Erythroblast (primary cell): ENCODE measurements at regions not wholly inside any gene's neighbourhood (a gene's known extent, or its start where the extent isn't known, plus 50 kb on each side); places are given as distances from the start of the nearest gene placed in this dataset.
"Not testable (repeated sequence)": the region's sequence is repeated elsewhere in the genome, so short reads cannot be mapped to it uniquely, and the experiment has no call there.

Experiments
- DNase-seq, 2 experiments: peaks; one replicate each; lab custom pipeline; 2025; lab: John Stamatoyannopoulos, UW
- GATA1 ChIP-seq: IDR thresholded peaks from 2 replicates; pipeline ENCODE4 v1.6.1; 2011; ENCODE audit warnings: low read depth, mild to moderate bottlenecking, control low read depth, low read length, moderate library complexity
- POLR2A ChIP-seq: IDR thresholded peaks from 2 replicates; pipeline ENCODE4 v1.6.1; 2011; ENCODE audit warnings: mild to moderate bottlenecking, low read length

- no peak for DNase-seq
- TF ChIP-seq GATA1 (no peak), POLR2A (no peak)
These were observed 949.7 kb upstream of the NUDT12 start for GRCh38 chr5:104512063-104512825.

- TF ChIP-seq GATA1 (no peak), POLR2A (no peak)
- no peak for DNase-seq
These were observed 935.7 kb upstream of the NUDT12 start for GRCh38 chr5:104498281-104498680.

GRCh38 chr5:104494083-104494482, 931.5 kb upstream of the NUDT12 start:
- DNase-seq, result no peak
- TF ChIP-seq GATA1 (no peak), POLR2A (no peak)

GRCh38 chr5:104472811-104473210, 910.2 kb upstream of the NUDT12 start:
- no peak for TF ChIP-seq GATA1
- no peak for TF ChIP-seq POLR2A

DNA sequence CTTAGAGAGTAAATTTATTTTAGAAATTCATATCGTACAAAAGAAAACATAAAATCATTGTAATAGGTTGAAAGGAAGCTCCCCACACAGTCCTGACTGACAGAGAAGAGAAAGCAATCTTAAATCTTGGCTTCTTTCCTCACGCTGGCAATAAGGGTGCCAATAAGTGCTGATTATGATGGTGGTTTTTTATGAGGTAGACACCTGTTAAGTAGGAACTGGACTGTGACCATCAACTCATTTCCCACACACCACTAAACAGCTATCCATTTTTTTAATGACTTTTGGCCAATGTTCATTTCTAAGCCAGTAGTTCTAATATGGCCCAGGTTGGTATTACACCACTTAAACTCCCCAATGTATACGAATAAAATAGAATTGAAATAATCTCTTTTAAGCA, 893.5 kb upstream of the NUDT12 start:
- TF ChIP-seq POLR2A (no peak), GATA1 (no peak)
- DNase-seq, result no peak

More at GRCh38 chr5:104472811-104473210, 910.2 kb upstream of the NUDT12 start:
- DNase-seq, result no peak

GRCh38 chr5:104452550-104452949, 890.0 kb upstream of the NUDT12 start:
- TF ChIP-seq GATA1 (no peak), POLR2A (no peak)
- no peak for DNase-seq

DNA sequence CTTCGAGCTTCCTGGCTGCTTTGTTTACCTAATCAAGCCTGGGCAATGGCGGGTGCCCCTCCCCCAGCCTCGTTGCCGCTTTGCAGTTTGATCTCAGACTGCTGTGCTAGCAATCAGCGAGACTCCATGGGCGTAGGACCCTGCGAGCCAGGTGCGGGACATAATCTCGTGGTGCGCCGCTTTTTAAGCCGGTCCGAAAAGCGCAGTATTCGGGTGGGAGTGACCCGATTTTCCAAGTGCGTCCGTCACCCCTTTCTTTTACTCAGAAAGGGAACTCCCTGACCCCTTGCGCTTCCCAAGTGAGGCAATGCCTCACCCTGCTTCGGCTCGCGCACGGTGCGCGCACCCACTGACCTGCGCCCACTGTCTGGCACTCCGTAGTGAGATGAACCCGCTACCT, 889.3 kb upstream of the NUDT12 start:
- DNase-seq, result not testable (repeated sequence)

- no peak for DNase-seq
- no peak for TF ChIP-seq POLR2A
- TF ChIP-seq GATA1, result no peak
These were observed 882.1 kb upstream of the NUDT12 start for GRCh38 chr5:104444656-104445055.

GRCh38 chr5:104443706-104444105, 881.1 kb upstream of the NUDT12 start:
- no peak for TF ChIP-seq POLR2A
- TF ChIP-seq GATA1, result no peak
- DNase-seq, result no peak

DNA sequence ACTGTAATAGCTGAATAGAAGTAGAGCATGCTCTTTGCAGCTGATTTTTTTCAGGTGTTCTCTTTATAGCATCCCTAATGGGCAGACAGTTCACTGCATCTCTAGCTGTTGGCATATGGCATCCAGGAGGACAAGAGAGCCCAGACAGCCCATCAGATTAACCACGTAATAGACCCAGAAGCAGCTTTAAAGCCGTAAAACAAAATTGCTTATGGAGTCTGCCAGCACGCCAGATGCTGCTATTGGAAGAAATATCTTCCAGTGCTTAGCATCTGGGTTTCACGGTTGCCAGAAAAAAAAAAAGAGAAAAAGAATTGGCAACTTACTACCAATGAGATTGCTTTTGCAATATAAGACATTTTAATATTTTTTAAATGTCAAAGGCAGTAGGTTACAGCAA, 869.4 kb upstream of the NUDT12 start:
- DNase-seq, result no peak
- TF ChIP-seq GATA1, result no peak
- no peak for TF ChIP-seq POLR2A

- no peak for DNase-seq
- no peak for TF ChIP-seq GATA1
- no peak for TF ChIP-seq POLR2A
These were observed 868.5 kb upstream of the NUDT12 start for GRCh38 chr5:104431002-104431620.

GRCh38 chr5:104429911-104430310, 867.3 kb upstream of the NUDT12 start:
- no peak for DNase-seq
- no peak for TF ChIP-seq GATA1
- TF ChIP-seq POLR2A, result no peak

- TF ChIP-seq POLR2A, result no peak
- no peak for TF ChIP-seq GATA1
- DNase-seq, result no peak
These were observed 858.8 kb upstream of the NUDT12 start for GRCh38 chr5:104421431-104421830.

GRCh38 chr5:104418056-104418455, 855.5 kb upstream of the NUDT12 start:
- DNase-seq, result no peak
- no peak for TF ChIP-seq GATA1
- TF ChIP-seq POLR2A, result no peak

DNA sequence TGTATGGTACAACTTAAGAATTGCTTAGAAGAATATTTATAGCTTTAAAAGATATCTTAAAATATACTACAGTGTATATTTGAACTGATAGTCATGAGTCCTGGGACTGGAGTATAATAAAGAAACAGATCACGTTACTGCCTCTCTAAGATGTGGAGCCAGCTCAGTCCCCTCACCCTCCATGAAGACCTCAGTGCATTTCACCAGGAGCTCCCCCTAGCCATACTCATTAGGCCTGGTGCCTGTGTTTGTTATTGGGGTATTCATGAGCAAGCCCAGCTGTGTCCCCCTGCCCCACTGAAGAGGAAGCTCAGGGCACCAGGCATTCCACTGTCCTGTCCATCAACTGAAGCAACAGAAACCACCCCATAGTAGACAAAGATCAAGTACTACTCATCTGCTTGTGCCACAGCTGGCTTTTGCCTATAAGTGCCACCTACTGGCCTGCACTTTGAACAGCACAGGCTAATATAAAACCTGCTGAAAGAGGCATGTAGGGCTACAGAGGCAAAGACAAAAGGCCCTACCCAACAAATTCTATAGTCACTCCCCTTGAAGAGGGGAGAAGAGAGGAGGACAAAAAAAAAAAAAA, 850.2 kb upstream of the NUDT12 start:
- peak; percentile 3 to 9 for DNase-seq
- TF ChIP-seq GATA1 (no peak), POLR2A (no peak)
